Smooth muscle cell (in vitro differentiated cells): ENCODE measurements at regions not wholly inside any gene's neighbourhood (a gene's known extent, or its start where the extent isn't known, plus 50 kb on each side); places are given as distances from the start of the nearest gene placed in this dataset.
"Not testable (repeated sequence)": the region's sequence is repeated elsewhere in the genome, so short reads cannot be mapped to it uniquely, and the experiment has no call there.

Experiments
- DNase-seq: peaks from one replicate; lab custom pipeline; 2025; ENCODE audit not compliant: unreplicated experiment; lab: John Stamatoyannopoulos, UW
- H2AFZ ChIP-seq: fragments of 200-600 bp; sonication (generic); 2 replicates; pipeline ENCODE4 v1.6.0; 2016; ENCODE audit warnings: antibody characterized with exemption, low read depth, mild to moderate bottlenecking
- H3F3A ChIP-seq: fragments of 200-600 bp; sonication (generic); 2 replicates; pipeline ENCODE4 v1.6.0; 2017; ENCODE audit warnings: antibody characterized with exemption, low read depth
- H3K27ac ChIP-seq: fragments of 200-600 bp; sonication (generic); 2 replicates; pipeline ENCODE4 v1.5.1; 2016; ENCODE audit warnings: low read depth, mild to moderate bottlenecking
- H3K27me3 ChIP-seq: fragments of 200-600 bp; sonication (generic); 2 replicates; pipeline ENCODE4 v1.6.1; 2016; ENCODE audit warnings: low read depth, mild to moderate bottlenecking
- H3K36me3 ChIP-seq: fragments of 200-600 bp; sonication (generic); 2 replicates; pipeline ENCODE4 v1.5.1; 2016; ENCODE audit warnings: low read depth
- H3K4me1 ChIP-seq: fragments of 200-600 bp; sonication (generic); 2 replicates; pipeline ENCODE4 v1.5.1; 2016; ENCODE audit warnings: low read depth
- H3K4me2 ChIP-seq: fragments of 200-600 bp; sonication (generic); 2 replicates; pipeline ENCODE4 v1.6.0; 2016; ENCODE audit warnings: mild to moderate bottlenecking
- H3K4me3 ChIP-seq: fragments of 200-600 bp; sonication (generic); 2 replicates; pipeline ENCODE4 v1.5.1; 2016; ENCODE audit warnings: mild to moderate bottlenecking
- H3K79me2 ChIP-seq: fragments of 200-600 bp; sonication (generic); 2 replicates; pipeline ENCODE4 v1.6.0; 2016; ENCODE audit warnings: low read depth, mild to moderate bottlenecking
- H3K9ac ChIP-seq: fragments of 200-600 bp; sonication (generic); 2 replicates; pipeline ENCODE4 v1.6.0; 2016; ENCODE audit warnings: low read depth
- H3K9me3 ChIP-seq: fragments of 200-600 bp; sonication (generic); replicated peaks from 2 replicates; pipeline ENCODE4 v1.5.1; 2016; ENCODE audit warnings: low read depth
- H4K20me1 ChIP-seq: fragments of 200-600 bp; sonication (generic); 2 replicates; pipeline ENCODE4 v1.6.0; 2016; ENCODE audit warnings: low read depth
- CTCF ChIP-seq: fragments of 200-600 bp; sonication (generic); IDR thresholded peaks from 2 replicates; pipeline ENCODE4 v1.5.1; 2017; ENCODE audit warnings: borderline replicate concordance, mild to moderate bottlenecking, antibody characterized with exemption; ENCODE audit not compliant: insufficient read depth, poor library complexity, severe bottlenecking
- WGBS: methylation state at CpG from one replicate; pipeline ENCODE4 v1.1.7; 2016; ENCODE audit warnings: low lambda C conversion rate; 5-methylcytosine and 5-hydroxymethylcytosine counted together

GRCh38 chr13:21885714-21886224 is 214.9 kb downstream of the FGF9 start:
- 95% methylated on average over 12 of the region's 12 CpGs for WGBS
- Histone ChIP-seq H4K20me1 (no peaks in the 10 kb centered on the region), H3K4me3 (no peak overlapping the region), H3K9me3 (no peaks in the 10 kb centered on the region), H3K79me2 (no peaks in the 10 kb centered on the region), H3K27me3 (peaks cover 4% of the 10 kb centered on the region), H2AFZ (no peak overlapping the region), H3K36me3 (no peaks in the 10 kb centered on the region), H3K27ac (no peak overlapping the region), H3K9ac (no peak overlapping the region), H3K4me2 (no peak overlapping the region), H3F3A (no peaks in the 10 kb centered on the region), H3K4me1 (no peaks in the 10 kb centered on the region)
- DNase-seq, result no peak
- no peak for TF ChIP-seq CTCF

GRCh38 chr13:21889651-21890050 is 218.8 kb downstream of the FGF9 start:
- no peak overlapping the region for H3K9ac ChIP-seq
- no peaks in the 10 kb centered on the region for H3K9me3 ChIP-seq
- H3K4me2 ChIP-seq, result no peak overlapping the region
- no peaks in the 10 kb centered on the region for H4K20me1 ChIP-seq
- H3K27me3 ChIP-seq, result peaks cover 4% of the 10 kb centered on the region
- H3K4me1 ChIP-seq, result no peaks in the 10 kb centered on the region
- DNase-seq, result no peak
- H3F3A ChIP-seq, result no peaks in the 10 kb centered on the region
- no peak overlapping the region for H2AFZ ChIP-seq
- H3K79me2 ChIP-seq, result no peaks in the 10 kb centered on the region
- no peaks in the 10 kb centered on the region for H3K36me3 ChIP-seq
- no peak overlapping the region for H3K27ac ChIP-seq
- TF ChIP-seq CTCF, result no peak
- no peak overlapping the region for H3K4me3 ChIP-seq
- WGBS, result 87% methylated on average over 5 of the region's 5 CpGs

- H3F3A ChIP-seq, H3K27ac ChIP-seq, H4K20me1 ChIP-seq, H3K36me3 ChIP-seq, H3K4me3 ChIP-seq, H2AFZ ChIP-seq, H3K4me1 ChIP-seq, H3K9me3 ChIP-seq, H3K79me2 ChIP-seq, H3K27me3 ChIP-seq, DNase-seq, H3K9ac ChIP-seq, H3K4me2 ChIP-seq: not testable (repeated sequence)
Observed at GRCh38 chr13:21890220-21890619, 219.3 kb downstream of the FGF9 start.

GRCh38 chr13:21894091-21894490 is 223.2 kb downstream of the FGF9 start:
- H3K9me3 ChIP-seq, result no peaks in the 10 kb centered on the region
- no peaks in the 10 kb centered on the region for H4K20me1 ChIP-seq
- H3K36me3 ChIP-seq, result no peaks in the 10 kb centered on the region
- H3K79me2 ChIP-seq, result no peaks in the 10 kb centered on the region
- no peak overlapping the region for H3K4me2 ChIP-seq
- no peak overlapping the region for H3K9ac ChIP-seq
- TF ChIP-seq CTCF, result no peak
- DNase-seq, result no peak
- H3K4me1 ChIP-seq, result no peaks in the 10 kb centered on the region
- no peak overlapping the region for H3K4me3 ChIP-seq
- H3K27me3 ChIP-seq, result no peaks in the 10 kb centered on the region
- 95% methylated on average over 10 of the region's 10 CpGs for WGBS
- no peaks in the 10 kb centered on the region for H3F3A ChIP-seq
- no peak overlapping the region for H3K27ac ChIP-seq
- H2AFZ ChIP-seq, result no peak overlapping the region
